DND-41 (cell line): ENCODE measurements at regions not wholly inside any gene's neighbourhood (a gene's known extent, or its start where the extent isn't known, plus 50 kb on each side); places are given as distances from the start of the nearest gene placed in this dataset.

ENCODE experiments used
- EZH2 ChIP-seq: IDR thresholded peaks from 3 replicates; pipeline ENCODE4 v1.6.1; 2012; ENCODE audit warnings: borderline replicate concordance, low read depth, mild to moderate bottlenecking, moderate library complexity, low read length, inconsistent platforms; ENCODE audit not compliant: severe bottlenecking
- TF ChIP-seq, protein P1 (sequence below): IDR thresholded peaks from 2 replicates; pipeline ENCODE4 v1.5.1; 2012; ENCODE audit warnings: borderline replicate concordance, low read length, moderate library complexity, mild to moderate bottlenecking; ENCODE audit not compliant: poor library complexity, severe bottlenecking; ENCODE audit errors: extremely low read depth

GRCh38 chr11:127862406-127862805 is 725.0 kb downstream of the ETS1 start:
- TF ChIP-seq, protein P1, sequence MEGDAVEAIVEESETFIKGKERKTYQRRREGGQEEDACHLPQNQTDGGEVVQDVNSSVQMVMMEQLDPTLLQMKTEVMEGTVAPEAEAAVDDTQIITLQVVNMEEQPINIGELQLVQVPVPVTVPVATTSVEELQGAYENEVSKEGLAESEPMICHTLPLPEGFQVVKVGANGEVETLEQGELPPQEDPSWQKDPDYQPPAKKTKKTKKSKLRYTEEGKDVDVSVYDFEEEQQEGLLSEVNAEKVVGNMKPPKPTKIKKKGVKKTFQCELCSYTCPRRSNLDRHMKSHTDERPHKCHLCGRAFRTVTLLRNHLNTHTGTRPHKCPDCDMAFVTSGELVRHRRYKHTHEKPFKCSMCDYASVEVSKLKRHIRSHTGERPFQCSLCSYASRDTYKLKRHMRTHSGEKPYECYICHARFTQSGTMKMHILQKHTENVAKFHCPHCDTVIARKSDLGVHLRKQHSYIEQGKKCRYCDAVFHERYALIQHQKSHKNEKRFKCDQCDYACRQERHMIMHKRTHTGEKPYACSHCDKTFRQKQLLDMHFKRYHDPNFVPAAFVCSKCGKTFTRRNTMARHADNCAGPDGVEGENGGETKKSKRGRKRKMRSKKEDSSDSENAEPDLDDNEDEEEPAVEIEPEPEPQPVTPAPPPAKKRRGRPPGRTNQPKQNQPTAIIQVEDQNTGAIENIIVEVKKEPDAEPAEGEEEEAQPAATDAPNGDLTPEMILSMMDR, result no peak
- TF ChIP-seq EZH2, result no peak
